HL-60 (cell line): ENCODE measurements at regions not wholly inside any gene's neighbourhood (a gene's known extent, or its start where the extent isn't known, plus 50 kb on each side); places are given as distances from the start of the nearest gene placed in this dataset.

Experiments used
- GABPA ChIP-seq: IDR thresholded peaks from 2 replicates; pipeline ENCODE4 v1.6.1; 2012; ENCODE audit warnings: low read depth
- POLR2AphosphoS5 ChIP-seq: IDR thresholded peaks from 2 replicates; pipeline ENCODE4 v1.6.1; 2012; ENCODE audit warnings: low read depth
- SPI1 ChIP-seq: IDR thresholded peaks from 2 replicates; pipeline ENCODE4 v1.6.1; 2012; ENCODE audit warnings: low read depth, mild to moderate bottlenecking, borderline replicate concordance
- TF ChIP-seq, protein P1 (sequence below): IDR thresholded peaks from one replicate; pipeline ENCODE4 v1.5.1; 2011; ENCODE audit warnings: low read length, control low read depth, inconsistent platforms; ENCODE audit not compliant: insufficient read depth
- TF ChIP-seq, protein P2 (sequence below): IDR thresholded peaks from 2 replicates; pipeline ENCODE4 v1.6.1; 2012; ENCODE audit warnings: low read depth; ENCODE audit not compliant: insufficient replicate concordance

DNA sequence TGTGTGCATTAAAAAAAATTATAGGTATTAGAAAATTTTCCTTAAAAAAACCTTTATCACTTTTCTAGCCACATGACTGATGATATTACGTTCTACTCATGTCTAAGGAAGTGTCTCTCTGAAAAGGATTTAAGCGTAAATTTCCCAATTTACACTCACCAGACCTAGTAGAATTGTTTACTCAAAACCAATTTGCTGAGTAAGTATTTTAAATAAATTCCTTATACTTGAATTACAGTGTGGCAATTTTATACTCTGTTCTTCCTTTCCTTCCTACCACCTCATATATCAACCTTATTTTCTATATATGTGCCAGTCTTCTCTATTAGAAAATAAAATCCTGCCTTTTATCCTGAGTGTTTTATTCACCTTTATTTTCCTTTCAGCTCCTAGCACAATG is 1035.1 kb downstream of the TRHDE start:
- TF ChIP-seq SPI1: no peak
- TF ChIP-seq POLR2AphosphoS5: no peak
- TF ChIP-seq, protein P1, sequence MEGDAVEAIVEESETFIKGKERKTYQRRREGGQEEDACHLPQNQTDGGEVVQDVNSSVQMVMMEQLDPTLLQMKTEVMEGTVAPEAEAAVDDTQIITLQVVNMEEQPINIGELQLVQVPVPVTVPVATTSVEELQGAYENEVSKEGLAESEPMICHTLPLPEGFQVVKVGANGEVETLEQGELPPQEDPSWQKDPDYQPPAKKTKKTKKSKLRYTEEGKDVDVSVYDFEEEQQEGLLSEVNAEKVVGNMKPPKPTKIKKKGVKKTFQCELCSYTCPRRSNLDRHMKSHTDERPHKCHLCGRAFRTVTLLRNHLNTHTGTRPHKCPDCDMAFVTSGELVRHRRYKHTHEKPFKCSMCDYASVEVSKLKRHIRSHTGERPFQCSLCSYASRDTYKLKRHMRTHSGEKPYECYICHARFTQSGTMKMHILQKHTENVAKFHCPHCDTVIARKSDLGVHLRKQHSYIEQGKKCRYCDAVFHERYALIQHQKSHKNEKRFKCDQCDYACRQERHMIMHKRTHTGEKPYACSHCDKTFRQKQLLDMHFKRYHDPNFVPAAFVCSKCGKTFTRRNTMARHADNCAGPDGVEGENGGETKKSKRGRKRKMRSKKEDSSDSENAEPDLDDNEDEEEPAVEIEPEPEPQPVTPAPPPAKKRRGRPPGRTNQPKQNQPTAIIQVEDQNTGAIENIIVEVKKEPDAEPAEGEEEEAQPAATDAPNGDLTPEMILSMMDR: no peak
- TF ChIP-seq GABPA: no peak
- TF ChIP-seq, protein P2, sequence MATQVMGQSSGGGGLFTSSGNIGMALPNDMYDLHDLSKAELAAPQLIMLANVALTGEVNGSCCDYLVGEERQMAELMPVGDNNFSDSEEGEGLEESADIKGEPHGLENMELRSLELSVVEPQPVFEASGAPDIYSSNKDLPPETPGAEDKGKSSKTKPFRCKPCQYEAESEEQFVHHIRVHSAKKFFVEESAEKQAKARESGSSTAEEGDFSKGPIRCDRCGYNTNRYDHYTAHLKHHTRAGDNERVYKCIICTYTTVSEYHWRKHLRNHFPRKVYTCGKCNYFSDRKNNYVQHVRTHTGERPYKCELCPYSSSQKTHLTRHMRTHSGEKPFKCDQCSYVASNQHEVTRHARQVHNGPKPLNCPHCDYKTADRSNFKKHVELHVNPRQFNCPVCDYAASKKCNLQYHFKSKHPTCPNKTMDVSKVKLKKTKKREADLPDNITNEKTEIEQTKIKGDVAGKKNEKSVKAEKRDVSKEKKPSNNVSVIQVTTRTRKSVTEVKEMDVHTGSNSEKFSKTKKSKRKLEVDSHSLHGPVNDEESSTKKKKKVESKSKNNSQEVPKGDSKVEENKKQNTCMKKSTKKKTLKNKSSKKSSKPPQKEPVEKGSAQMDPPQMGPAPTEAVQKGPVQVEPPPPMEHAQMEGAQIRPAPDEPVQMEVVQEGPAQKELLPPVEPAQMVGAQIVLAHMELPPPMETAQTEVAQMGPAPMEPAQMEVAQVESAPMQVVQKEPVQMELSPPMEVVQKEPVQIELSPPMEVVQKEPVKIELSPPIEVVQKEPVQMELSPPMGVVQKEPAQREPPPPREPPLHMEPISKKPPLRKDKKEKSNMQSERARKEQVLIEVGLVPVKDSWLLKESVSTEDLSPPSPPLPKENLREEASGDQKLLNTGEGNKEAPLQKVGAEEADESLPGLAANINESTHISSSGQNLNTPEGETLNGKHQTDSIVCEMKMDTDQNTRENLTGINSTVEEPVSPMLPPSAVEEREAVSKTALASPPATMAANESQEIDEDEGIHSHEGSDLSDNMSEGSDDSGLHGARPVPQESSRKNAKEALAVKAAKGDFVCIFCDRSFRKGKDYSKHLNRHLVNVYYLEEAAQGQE: no peak
